HG02840 (cell line): ENCODE measurements at regions not wholly inside any gene's neighbourhood (a gene's known extent, or its start where the extent isn't known, plus 50 kb on each side); places are given as distances from the start of the nearest gene placed in this dataset.

Experiments
- ATAC-seq: cut with Tn5 transposase; IDR thresholded peaks from one replicate; pipeline ENCODE4 v1.9.1; 2021; ENCODE audit warnings: mild to moderate bottlenecking, moderate library complexity, moderate number of reproducible peaks; ENCODE audit not compliant: unreplicated experiment, low FRiP score

DNA sequence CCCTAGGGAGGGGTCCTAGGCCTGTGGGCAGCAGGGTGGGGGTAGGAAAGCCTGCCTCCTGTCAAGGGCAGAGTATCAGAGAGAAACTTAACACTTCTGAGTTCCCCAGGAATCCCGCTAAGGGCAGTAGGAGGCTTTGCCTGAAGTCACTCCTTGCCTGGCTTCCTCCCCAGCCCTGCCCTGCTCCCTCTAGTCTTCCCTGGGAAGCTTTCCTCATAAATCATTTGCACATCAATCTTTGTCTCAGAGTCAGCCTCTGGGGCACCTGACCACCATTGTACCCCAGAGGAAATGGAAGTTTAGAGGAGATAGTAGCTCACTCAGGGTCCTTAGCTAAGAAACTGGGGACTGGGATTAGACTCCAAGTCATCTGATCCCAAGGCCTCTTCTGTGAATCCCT is 129.4 kb upstream of the TLE3 start:
- ATAC-seq = no peak

DNA sequence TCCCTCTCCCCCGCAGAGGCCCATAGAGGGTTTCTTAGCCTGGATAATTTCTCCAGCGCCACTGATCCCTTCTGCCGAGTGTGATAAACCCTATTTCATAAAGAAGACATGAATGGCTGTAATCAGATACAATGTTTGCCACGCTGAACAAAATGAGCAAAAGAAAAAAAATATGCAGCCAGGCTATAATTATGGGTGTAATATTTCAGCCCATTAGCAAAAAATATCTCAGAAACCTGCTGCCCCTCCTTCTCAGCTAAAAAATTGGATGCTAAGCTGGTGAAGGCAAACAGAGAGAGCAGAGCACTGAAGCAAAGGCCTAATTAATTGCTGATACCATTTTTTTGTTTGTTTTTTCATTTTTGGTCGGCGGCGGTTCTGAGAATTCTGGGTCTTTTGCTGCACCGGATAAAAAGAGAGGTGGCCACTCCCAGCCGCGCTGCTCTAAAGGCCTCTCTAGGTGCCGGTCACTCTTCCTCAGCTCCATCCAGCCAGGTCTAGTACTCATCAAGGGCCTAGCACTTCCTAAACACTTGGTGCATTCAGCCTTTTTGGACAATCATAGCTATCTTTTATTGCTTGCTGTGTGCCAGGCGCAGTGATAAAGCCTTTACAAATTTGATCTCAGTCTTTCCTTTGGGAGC is 128.7 kb upstream of the TLE3 start:
- no peak for ATAC-seq

DNA sequence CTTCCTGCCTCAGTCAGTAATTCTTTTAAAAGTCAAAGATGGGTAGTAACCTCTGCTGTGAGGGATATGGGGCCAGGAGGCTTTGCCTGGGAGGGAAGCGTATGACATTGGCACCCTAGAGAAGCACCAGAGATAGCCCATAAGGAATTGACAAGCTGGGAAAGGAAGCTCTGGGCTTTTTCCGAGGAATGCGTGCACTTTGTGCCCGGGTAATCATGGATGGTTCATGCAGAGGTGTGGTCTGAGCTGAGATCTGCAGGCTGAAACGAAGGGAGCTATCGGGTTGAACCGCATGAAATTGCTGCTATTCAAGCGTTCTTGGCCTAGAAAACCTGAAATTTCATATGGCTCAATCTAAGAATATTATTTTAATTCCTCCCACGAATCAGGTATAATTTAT is 127.7 kb upstream of the TLE3 start:
- ATAC-seq = no peak

DNA sequence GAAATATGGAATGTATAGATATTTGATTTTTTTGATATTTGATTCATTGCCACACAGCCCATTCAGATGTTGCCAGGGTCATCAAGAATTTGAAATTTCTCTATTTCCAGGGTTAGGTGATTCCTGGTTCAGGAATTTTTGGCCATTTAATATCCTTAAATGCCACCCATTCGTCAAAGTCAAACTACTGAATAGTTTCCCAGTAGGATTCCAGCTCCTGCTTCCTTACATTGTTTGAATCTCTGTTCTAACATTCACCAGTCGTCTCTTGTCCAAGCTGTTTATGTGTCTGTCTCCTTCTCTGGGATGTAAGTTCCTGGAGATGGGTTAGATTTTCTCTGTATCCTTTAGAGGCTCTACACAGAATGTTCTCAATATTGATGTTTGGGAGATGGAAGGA is 124.9 kb upstream of the TLE3 start:
- ATAC-seq = no peak

DNA sequence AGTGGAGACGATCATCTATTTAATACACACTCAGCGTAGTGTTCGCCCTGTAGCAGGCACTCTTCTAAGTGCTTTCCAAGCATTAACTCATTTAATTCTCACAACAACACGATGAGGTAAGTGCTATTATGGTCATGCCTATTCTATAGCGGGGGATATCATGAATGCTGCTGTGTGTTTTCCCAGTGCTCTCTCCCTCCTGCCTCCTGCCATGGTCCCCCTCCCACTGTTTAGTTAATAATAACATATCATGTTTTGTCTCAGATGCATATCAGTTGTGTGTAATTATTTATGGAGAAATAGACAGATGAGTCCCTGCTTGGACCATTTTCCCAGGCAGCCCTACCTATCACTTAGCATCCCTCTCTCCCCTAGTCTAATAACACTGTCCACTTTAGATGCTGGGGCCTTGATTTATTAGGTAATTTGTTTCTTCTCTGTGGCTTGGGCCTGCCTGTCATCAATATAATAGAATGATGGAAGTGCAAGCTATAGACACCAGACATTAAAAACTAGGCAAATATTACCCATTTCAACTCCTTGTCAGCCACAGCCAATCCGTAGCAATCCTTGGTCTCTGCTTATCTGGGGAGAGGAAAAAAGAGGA is 122.9 kb upstream of the TLE3 start:
- ATAC-seq = no peak

DNA sequence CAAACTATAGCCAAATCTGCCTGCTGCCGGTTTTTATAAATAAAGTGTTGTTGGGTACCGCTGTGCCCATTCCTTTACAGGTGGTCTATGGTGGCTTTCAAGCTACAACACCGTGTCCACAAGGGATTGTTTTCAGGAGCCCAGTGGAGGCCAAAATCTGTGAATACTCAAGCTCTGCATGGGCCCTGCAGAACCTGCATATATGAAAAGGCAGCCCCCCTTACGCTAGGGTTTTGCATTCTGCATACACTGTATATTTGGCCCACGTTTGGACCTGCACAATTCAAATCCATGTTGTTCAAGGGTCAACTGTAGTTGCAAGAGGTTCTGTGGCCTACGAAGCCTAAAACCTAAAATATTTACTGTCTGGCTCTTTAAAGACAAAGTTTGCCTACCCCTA is 122.2 kb upstream of the TLE3 start:
- no peak for ATAC-seq

DNA sequence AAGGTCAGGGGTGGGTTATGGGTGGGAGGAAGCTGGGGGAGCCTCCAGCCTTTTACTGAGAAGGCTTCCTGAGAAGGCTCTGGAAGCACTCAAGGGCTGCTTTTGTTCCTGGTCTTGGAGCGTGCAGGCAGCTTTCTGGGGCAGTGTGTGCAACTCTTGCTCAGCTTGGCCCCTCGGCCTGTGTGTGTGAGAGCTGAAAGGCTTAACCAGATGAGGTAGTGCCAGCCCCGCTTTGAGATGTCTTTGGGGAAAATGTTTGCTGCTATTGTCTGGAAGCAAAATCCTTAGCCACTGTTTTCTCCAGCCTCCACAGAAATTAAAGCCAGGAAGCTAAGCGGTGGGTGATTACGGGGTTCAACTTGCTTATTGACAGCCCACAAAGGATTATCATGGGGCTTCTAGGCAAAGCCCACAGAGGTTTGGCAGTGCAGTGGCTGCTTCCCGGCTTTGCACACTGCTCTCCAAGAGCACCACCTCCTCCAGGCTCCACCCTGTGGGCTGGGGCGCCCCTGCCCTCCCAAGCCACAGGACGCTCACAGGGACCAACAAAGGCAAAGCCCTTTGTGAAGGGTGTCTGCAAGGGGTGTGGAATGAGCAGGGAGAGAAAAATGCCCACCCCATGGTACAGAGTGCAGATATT is 121.7 kb upstream of the TLE3 start:
- no peak for ATAC-seq

DNA sequence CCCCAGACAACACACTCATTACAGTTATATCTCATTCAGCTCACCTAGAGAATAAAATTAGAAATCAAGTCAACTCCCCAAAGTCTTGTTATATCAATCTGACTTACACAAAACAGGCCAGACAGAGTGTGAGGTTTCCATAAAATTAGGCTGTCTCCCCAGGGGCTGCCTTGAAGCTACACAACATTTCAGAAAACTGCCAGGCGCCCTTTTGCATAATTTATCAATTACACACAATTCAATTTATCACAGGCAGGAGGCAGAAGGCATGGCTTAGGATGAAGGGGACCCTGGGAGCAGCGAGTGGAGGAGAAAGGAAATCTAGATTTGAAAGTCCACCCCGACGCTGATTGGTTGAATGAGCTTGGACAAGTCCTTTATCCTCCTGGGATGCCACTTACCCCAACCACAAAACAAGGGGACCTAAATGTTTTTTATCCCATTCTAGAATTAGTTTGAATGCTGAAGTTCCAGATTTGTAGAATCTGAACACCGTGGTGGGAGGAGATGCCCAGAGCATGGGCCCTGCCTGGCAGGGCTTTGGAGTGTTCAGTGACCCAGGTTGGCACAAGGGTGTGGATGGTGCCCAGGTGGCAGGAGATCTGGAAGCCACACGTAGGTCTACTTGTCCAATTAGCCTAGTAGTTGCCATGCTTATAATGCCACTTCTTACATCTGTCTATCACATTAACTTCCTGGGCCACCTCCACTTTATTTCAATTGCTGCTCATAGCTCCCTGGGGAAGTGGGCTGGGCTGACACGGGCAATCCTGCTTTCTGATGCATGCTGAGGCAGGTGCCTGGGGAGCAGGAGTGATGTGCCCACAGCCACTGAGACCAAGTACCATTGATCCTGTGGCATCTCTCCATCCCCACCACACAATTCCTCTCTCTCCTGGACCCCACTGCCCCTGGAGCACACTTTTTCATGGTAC is 119.8 kb upstream of the TLE3 start:
- ATAC-seq = no peak

DNA sequence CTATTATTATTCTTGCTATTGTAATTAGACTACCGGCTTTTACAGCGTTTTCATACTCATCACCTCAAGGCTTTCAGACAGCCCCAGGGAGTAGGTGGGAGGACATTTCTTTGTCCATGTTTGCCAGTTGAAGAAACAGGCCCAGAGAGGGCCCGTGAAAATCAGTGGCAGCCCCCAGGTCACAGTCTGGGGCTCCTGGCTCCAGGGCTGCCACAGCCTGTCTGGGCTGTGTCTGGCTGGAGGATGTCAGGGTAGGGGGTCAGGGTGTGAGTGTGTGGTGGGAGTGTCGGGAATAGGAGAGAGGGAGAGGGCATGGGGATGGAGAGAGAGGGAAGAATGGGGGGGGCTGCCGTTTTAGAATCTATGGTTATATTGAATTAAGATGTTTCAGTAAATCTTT is 118.2 kb upstream of the TLE3 start:
- no peak for ATAC-seq

DNA sequence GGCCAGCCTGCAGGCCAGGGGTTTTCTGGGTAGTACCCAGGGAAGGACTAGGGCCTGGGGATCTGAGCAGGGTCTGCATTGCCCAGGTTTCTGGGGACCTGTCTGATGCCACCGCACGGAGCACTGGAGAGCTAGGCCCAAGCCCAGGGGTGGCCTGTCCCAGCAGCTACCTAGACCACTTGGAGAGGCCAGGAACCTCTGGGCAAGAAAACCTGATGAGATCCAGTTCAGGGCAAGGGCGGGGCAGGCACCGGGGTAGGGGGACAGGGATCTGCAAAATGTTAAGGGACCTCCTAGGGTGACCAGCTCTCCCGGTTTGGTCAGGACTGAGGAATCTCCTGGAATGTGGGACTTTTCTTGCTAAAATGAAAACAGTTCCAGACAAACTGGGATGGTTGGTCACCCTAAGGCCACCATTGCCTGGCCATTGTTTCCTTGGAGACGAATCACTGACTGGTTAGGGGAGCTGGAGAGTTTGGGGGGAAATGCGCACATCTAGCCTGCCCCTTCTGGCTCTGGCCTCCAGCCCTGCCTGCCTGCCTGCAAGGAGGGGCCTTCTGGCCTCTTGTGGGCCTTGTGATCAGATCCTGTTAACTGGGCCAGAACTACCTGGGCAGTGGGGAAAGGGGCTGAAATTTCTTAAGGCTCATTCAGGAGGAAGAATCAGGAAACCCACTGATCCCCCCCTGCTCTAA is 117.4 kb upstream of the TLE3 start:
- ATAC-seq = no peak

DNA sequence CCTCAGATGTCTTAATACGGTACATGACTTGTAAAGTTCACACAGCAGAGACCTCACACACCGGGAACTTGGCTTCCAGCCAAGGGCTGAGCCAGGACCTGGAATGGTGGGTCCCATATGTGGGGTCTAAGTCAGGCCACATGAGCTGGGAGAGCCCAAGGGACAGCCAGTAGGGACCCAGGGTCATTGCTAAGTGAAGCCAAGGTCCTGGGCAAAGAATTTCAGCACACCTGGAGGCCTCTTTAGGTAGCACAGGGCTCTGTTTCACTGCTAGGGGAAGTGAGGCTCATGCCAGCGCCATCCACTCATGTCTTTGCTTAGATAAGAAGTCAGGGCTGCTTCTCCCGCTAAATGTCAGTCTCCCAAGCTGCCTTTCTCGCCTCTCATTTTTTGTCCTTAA is 116.6 kb upstream of the TLE3 start:
- no peak for ATAC-seq

DNA sequence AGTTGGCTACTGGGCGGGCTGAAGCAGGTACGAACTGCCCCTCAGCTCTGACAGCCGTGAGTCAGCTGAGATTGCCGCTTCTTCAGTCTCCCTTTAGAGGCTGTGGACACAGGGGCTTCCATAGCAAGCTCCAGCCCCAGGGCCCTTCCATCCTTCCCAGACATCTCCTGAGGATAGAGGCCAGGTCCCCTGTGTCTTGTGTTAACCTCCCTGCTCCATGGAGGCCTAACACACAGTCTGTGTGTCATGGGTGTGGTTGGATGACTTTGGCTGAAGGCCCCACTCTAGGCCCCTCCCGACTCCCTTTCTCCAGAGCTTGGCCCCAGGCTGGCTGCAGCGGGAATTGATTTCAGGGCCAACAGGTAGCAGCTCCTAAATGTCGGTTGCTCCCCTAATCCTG is 116.1 kb upstream of the TLE3 start:
- ATAC-seq = no peak

DNA sequence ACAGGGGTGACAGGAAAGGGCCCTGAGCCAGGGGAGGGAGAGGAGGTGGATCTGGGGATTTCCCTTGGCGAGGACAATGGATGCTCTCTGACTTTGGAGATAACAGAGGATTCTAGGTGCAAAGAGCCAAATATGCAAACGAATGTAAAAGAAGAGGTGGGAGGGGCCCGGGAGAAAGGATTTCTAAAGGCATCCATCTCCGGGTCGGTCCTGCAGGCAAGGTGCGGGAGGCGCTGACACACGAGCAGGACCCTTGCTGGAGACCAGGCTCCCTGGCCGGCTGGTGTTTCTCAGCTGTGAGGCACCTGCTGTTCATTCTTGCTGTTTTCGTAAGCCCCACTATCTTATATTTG is 115.2 kb upstream of the TLE3 start:
- no peak for ATAC-seq

DNA sequence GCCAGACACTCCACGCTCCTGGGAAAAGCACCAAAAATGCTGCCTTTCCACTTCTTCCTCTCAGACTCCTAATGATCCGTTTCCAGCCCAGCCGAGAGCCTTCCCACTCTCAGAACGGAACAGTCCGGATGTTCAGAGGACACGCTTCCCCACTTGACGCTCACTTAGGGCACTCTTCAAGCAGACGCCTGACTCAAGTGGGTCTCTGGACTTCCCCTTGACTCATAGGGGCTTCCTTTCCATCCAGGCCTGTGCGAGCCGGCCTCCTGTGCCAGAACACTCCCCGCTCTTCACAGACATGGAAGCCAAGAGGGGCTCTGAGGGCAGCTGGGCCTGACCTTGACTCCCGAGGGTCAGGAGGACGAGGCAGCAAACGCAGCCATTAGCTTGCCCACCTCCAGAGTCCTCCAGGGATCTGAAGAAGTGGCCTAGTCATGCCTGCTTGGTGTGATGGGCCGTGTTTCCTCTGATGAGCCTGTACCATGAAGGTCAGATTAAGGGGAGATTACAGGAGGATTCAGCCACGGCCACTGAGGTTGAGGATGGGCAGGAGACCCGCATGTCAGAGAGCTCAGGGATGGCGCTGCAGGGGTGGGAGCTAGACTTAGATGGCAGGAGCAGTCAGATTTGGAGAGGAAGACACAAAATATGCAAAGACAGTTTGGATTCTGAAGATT is 114.7 kb upstream of the TLE3 start:
- no peak for ATAC-seq

DNA sequence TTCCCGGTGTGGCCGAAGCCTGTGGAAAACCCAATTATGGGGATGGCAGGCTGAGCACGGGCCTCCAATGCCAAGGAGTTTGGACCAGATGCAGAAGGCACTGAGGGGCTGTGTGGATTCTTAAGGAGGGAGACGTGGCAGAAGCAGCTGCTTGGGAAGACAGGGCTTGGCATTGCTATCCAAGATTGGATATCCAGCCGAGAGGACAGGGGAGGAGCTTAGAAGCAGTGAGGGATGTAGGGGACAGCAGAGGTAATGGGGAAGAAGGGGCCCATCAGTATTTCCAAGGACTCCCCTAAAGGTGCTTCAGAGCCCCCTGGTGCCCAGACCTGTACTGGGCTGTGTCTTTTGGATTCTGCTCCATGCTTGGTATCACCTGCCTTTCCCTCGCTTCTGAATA is 112.8 kb upstream of the TLE3 start:
- no peak for ATAC-seq

DNA sequence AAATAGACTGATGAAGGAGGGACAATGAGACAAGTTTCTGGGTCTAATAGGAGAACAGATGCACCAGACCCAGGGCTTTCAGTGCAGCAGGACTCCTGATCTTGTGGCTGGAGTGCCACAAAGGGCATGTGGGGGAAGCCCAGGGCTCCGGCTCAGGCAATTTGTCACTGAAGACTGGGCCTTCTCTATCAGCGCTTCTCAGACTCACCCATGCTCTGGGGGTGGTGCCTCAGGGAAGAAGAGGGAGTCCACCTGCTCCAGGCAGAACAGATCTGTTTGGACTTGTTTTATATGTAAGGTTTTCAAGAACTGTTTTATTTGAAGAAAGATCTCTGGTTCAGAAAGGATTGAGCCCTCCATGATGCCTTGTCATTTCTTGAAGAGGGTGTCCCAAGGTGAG is 112.4 kb upstream of the TLE3 start:
- ATAC-seq = no peak

DNA sequence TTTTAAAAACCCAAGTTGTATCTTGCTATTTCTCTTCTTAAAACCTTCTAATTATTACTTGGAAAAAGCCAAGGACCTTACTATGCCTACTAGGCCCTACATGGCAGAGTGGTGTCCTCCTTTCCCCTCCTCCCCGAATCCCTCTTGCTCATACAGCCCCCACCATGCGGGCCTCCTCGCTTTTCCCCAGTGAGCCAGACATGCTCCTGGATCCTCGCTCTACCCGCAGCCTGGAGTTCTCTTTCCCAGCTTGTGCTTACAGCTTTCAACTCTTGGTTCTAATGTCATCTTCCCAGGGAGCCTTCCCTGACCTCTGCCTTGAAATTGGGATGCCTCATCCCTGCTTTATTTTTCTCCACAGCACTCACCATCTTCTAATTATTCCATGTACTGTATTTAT is 111.8 kb upstream of the TLE3 start:
- ATAC-seq = no peak

DNA sequence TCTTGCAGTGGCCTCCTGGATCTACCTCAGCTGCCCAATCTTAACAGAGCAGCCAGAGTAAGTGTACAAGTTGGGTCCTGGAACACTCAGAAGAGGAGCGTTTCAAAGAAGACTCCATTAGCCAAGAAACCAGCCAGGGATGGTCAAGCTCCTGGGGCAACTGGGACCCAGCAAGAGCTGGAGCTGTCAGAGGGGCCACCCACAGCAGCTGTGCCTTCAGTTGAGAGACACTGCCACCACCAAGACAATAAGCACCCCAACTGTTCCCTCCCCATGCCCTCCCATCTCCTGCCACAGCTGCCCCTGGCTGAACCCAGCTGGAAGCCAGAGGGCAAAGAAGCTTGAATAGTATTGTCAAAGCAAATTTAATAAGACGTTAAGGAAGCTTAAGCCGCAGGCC is 110.6 kb upstream of the TLE3 start:
- ATAC-seq = no peak

DNA sequence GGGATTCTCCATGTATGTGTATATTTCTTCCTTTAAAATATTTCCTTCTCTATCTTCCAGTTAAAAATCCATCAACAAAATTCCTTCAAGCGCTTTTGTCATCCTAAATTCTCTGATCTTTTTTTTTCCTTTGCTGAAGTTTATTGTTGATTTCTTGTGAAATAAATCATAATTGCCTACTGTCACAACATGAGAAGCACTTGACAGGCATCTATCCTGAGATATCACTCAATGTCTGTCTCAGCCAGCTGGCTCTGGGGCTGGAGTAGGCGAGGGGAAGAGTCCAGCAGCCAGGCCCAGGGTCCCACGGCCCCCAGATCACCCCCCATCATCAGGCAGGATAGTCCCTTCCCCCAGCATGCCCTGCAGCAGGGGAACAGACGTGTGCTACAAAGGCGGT is 109.0 kb upstream of the TLE3 start:
- no peak for ATAC-seq

DNA sequence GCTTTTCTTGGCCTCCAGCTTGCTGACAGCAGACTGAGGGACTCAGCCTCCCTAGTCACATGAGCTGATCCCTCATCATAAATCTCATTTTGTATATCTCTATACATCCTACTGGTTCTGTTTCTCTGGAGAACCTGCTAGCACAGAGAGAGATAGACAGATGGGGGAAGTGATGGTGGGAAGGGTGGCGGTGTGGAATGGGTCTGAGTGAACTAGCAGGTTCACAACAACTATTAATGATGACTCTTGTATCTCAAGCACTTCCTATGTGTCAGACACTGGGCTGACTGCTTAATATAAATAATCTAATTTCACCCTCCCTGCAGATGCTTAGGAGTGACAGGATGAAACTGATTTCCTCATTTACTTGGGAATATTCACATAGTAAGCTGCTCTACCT is 106.9 kb upstream of the TLE3 start:
- no peak for ATAC-seq
